ENCODE measurements at regions not wholly inside any gene's neighbourhood (a gene's known extent, or its start where the extent isn't known, plus 50 kb on each side); places are given as distances from the start of the nearest gene placed in this dataset.
"Not testable (repeated sequence)": the region's sequence is repeated elsewhere in the genome, so short reads cannot be mapped to it uniquely, and the experiment has no call there.

DNA sequence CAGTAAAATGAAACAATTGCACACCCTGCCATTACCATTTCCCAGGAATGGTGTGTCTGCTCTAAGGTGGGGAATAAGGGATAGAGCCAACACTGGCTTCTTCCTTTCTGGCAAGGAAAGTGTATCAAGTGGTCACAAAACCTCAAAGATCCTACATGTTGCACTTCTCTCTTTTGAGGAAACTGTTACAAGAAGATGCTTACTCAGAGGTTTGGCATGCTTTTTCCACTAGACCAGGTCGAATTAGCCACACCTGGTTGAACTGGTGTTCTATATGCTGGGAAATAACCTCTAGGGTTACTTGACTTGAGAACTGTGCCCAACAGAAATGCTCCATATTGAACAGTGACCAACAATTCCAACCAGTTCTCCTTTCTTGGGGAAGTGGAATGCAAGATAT lies 102.9 kb downstream of the LRRN1 start:
- no peak for DNase-seq

DNA sequence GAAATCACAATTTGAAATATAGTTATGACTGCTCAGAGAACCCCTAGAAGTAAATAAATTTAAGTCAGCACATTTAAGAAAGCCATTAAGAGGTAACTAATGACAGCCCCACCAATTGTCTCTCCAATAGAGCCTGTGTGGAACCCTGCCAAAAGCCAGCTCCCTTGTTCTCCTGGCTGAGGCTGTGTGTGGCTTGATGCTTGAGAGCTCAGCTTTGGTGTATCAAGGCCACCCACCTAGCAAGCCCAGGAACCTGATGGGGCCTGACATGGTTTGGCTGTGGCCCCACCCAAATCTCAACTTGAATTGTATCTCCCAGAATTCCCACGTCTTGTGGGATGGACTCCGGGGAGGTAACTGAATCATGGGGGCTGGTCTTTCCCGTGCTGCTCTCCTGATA lies 106.9 kb downstream of the LRRN1 start:
- DNase-seq = no peak

DNA sequence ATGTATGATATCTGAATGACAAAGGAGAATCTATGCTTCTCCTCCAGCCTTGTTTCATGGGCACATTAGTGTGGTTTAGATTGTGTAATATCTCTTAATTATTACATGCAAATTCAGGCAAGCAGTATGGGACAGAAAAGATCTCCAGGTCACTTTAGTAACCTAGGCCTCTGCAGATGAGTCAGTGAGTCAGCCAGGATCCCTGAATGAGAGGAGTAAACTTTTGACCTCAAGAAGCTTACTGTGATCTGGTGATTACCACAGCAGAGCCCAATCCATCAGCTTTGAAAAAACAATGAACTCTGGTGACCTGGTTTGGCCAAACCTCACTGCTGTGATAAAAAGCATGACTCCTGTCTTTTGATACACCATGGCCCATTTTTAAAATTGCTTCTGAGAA lies 107.8 kb downstream of the LRRN1 start:
- no peak for DNase-seq

DNA sequence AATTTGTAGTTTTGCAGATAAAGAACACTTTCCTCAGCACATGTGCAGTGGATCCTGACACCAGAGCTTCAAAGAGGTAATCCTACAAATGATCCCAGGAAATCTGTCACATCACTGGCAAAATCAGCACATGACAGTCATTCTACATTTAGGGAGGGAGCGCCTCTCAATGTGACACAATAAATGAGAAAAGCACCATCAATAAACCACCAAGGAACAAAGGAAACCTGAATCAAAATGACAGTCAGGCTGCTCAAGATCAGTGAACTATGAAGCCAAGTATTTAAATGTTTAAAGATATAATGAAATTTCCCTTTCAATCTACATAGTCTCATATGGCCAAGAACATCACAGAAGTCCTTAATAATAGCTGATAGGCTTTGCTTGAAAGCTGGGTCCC lies 119.5 kb downstream of the LRRN1 start:
- no peak for DNase-seq

DNA sequence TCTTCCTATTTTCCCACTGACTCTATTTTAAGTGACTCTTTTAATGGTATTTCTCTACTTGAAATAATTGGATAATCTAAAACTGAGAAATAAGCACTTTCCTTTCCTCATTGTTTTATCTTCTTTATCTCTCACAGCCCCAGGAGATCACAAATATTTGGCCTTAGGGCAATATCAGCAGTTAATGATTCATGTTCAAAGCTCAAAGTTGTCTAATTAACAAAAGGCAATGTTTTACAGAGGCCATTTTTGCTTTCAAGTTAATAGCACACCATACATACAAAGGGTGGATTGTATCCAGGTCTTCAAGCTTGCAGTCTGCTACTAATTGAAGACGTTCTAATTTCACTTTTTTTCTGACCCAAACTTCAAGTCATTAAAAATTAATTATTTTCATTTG lies 120.1 kb downstream of the LRRN1 start:
- DNase-seq = no peak

DNA sequence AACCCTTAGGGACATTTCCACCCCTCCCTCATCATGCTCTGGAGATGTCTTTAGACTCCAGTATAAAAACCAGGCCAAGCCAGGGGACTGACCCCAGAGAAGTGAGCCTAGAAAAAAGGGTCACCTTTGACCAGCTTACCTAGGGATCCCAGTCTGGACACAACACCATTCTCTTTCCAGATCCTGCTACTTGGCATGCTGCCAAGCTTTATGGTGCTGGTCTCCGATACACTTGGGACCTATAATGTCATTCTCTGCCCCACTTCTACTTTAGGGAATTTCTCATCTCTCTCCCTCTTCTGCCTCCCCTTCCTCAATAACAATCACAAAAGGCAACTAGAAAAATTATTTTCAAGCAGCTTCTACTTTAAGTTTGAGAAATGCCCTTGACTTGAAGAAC lies 124.4 kb downstream of the LRRN1 start:
- no peak for DNase-seq

DNA sequence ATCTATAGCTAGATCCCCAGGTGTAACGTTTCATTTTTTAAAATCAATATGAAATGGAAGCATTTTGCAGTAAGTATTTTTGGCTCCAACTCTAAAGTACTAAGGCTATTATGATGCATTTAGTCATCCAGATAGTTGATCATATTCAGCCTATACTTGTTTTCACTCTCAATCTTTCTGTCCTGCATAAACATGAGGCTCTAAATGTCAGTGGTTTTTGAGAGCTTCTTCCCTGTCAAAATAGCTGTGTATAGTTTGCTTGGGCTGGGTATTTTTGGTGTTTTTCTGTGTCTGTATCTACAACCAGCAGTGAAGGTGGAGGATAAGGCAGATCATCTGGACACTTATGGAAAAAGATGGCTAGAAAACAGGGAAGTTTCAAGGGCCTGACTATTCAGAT lies 128.0 kb downstream of the LRRN1 start:
- no peak for DNase-seq

DNA sequence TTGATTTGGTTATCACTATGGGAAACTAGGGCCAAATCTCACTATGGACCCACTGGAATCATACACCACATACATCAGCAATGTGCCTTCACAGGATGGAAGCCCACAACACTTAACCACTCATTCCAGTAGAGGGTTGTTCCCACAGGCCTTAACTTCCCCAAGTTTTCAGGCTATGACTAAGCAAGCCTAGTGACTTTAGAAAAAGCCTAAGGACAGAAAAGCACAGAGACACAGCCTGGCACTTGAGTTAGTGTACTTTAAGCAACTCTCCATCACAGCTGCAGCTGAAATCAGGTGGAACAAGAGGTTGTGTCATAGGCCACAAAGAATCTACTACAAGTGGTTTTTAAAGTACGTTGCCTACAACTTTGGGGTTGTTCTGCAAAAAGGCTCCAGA lies 128.7 kb downstream of the LRRN1 start:
- DNase-seq = no peak

DNA sequence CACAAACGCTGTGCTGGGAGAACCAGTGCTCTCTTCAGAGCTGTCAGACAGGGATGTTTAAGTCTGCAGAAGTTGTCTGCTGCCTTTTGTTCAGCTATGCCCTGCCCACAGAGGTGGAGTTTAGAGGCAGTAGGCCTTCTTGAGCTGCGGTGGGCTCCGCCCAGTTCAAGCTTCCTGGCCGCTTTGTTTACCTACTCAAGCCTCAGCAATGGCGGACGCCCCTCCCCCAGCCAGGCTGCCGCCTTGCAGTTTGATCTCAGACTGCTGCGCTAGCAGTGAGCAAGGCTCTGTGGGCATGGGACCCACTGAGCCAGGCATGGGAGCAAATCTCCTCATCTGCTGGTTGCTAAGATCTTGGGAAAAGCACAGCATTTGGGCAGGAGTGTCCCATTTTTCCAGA lies 142.1 kb downstream of the LRRN1 start:
- not testable (repeated sequence) for DNase-seq

DNA sequence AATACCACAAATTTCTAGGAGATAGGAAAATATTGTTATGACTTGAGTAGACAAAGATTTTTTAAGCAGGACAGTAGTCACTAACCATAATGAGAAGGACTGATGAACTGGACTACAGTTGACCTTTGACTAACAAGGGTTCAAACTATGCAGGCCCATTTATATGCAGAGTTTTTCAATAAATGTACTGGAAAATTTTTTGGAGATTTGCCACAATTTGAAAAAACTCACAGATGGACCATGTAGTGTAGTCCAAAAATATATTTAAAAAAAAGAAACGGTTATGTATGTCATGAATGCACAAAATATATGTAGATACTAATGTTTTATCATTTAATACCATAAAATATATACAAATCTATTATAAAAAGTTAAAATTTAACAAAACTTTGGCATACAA lies 151.8 kb downstream of the LRRN1 start:
- DNase-seq = no peak

DNA sequence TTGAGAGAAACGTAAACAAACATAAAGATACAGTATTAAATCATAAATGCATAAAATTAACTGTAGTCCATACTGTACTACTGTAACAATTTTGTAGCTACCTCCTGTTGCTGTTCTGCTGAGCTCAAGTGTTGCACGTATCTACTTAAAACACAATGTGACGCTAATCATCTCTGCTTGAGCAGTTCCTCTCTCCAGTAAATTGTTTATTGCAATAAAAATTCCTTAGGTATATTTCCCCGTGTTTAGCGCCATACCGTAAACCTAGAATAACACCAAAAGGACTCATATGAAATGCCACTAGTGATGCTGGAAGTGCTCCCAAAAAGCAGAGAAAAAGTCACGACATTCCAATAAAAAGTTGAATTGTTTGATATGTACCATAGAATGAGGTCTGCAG lies 152.3 kb downstream of the LRRN1 start:
- no peak for DNase-seq

DNA sequence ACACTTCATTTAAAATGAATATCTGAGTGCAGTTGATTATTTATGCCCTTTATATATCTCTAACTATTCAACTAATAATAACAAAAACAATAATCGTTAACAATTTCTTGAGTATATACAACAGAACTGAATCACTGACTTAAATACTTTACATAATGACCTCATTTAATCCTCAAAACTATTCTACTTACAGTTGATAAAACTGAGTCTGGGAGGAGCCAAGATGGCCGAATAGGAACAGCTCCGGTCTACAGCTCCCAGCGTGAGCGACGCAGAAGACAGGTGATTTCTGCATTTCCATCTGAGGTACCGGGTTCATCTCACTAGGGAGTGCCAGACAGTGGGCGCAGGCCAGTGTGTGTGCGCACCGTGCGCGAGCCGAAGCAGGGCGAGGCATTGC lies 163.6 kb downstream of the LRRN1 start:
- DNase-seq = peak in 1 of 2 experiments; percentile 10

DNA sequence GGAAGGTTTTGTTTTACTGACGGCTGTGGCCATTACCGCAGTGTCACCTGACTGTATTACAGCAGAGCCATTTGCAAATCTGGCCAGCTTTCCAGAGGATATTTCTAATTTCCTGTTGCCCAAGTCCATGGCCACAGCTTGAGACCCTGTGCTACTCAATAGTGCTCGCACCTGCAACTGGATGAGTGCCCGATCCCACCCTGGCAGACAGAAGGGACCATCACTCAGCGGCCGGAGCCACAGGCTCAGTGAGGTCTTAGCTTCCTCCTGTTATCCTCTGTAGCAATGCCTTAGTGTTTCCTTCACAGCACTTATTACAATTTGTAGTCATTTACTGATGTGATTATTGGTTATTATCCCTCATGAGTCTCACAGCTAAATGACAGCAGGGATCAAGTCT lies 184.8 kb downstream of the LRRN1 start:
- DNase-seq = no peak

DNA sequence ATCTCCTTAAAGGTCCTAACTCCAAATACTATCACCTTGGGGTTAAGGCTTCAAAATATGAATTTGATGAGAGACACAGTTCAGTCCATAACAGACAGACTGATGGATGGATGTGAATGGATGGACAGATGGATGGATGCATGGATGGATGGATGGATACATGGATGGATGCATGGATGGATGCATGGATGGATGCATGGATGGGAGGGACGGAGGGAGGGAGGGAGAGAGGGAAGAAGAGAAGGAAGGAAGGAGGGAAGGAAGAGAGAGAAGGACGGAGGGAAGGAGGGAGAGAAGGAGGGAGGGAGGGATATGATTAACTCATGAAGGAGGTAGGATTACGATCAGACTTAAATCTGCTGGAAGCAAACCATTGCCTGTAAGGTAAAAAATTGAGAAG lies 192.4 kb downstream of the LRRN1 start:
- no peak for DNase-seq

DNA sequence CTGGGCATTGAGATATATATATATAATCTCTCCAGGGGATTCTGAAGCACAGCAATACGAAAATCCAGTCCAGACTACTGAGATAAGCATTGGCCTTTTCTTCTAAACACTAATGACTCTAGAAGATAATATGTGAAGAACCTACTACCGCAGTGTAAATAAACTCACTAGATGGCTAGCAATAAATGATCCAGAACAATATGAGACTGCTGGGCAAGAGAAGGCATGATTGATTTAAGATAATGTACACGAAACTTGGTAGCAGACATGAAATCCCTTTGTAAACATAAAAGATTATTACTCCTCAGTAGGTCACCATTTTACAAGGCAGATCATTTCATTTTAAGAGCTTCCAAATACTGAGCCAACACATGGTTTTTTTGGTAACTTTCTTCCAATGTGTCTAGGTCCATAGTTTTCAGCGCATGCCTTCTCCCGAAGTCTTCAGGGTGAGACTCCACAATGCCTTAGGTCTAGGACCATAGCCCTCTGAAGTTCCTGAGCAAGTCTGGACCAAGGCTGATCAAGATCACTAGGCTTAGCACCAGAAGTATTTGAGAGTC lies 193.2 kb downstream of the LRRN1 start:
- no peak for DNase-seq

DNA sequence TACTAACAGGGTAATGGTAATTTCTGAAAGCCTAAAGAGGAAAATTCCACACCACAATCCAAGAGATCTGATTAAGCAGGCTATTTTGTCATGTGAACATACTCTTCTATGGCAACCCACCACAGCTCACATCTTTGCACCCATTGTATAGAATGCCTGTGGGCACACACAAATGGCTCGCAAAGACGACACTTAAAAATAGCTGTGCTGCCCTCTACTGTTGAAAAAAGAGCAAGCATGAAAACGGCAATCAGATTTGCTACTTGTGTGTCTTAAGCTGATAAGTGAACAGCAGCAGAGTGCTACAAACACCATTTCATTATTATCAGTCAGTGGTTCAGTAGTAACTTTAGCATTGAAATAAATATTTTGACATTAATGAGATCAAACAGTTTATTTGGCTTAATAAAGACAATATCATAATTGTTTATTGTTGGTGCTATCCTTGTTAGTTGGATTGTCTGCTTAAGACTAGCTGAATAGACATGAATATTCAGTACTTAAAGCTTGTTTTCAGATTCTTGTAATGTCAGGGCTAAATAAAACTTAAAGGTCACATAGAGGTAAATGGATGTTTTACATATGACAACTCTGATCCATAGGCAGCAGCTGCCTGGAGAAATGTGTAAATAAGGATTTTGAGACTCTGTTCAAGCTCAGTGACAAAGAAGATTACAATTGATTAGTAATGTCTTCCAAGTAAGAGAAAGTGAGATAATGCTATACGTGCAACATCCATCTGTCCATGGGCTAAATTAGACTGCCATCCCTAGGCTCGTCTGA lies 199.1 kb downstream of the LRRN1 start:
- peak; percentile 40 to 55 for DNase-seq

DNA sequence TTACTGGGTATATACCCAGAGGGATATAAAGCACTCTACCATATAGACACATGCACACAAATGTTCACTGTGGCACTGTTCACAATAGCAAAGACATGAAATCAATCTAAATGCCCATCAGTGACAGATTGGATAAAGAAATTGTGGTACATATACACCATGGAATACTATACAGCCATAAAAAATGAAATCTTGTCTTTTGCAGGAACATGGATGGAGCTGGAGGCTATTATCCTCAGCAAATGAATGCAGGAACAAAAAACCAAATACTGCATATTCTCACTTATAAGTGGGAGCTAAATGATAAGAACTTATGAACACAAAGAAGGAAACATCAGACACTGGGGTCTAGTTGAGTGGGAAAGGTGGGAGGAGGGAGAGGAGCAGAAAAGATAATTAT lies 200.1 kb downstream of the LRRN1 start:
- DNase-seq = not testable (repeated sequence)

DNA sequence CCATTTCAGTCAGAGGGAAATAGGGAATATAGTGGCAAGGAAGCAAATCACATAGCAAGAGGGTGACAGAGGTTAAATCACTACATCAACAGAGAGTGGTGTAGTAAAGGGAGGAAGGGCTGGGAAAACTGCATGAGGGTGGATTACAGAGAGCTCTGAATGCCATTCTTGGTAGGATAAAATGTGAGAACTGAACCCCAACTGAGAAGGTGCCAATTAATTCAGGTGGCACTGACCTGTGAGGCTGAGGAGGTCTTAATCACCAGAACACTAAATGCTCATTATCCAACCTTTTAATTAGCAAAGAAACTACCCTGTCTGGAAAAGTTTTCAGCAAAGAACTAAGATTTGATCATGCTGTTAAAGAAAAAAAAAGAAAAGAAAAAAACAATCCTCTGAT lies 202.7 kb downstream of the LRRN1 start:
- DNase-seq = no peak

DNA sequence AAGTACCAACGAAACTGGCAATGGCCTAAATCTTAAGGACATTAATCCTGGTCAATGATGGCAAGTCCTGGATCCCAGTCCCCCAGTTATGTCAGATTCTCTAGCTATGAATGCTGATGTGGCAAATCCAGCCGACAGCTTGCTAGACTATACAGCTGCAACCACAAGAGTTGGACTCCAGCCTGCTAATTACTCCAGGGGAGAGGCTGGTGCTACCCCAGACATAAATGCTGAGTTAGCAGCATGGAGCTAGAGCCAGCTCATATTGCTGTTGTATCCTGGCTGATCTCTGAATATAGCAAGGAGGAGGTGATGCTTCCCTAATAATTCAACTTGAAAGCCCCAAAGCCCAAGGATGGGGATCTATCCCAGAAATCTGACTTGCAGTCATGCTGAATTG lies 207.1 kb downstream of the LRRN1 start:
- DNase-seq = no peak

DNA sequence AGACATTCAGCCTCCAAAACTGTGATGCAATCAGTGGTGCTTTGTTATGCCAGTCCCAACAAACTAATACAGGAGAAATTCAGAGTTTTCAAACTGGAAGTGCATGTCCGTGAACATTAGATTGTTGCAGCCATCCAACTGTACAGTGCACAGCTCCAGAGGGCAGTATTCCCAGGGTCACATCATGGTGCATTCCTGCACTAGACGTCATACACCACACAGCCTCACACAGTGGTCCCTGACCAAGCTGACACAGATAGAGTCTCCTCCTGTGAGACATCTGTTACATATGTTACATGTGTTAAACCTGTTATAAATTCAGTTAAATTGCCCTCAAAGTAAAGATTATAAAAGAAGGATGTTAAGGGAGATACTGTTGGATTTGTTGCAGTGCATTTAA lies 209.0 kb downstream of the LRRN1 start:
- no peak for DNase-seq

DNA sequence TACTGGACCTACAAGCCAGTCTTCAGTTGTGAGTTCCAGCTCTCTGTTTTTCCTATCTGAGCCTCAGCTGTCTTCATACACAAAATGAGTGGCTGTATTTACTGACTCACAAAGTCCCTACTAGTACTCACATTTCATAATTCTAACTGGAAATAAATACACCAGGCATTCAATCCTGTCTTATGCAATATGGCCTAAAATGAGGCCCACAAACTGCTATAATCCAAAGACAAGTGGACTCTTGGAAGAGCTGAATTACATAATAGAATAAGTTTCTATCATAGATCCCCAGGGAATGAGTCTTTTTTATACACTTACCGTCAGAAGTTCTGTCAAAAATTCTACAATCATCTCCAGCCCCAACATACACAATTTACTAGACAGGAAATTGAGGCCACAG lies 211.9 kb downstream of the LRRN1 start:
- no peak for DNase-seq

DNA sequence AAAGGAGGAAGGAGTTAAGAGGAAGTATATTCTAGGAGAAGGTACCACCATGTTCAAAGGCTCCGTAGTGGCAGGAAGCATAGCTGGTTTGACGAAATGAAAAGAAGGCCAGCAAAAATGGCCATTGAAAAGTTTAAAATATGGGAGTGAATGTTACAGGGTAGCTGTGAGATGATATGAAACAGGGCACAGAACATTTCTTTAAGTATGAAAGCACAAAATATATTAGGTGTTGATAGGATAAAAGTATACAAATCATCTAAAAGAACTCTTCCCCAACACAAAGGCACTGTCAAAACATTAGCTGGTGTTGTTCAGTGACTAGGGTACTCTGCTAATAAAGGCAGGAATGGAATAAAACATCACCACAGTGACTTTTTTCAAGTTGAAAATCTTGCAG lies 216.2 kb downstream of the LRRN1 start:
- no peak for DNase-seq

DNA sequence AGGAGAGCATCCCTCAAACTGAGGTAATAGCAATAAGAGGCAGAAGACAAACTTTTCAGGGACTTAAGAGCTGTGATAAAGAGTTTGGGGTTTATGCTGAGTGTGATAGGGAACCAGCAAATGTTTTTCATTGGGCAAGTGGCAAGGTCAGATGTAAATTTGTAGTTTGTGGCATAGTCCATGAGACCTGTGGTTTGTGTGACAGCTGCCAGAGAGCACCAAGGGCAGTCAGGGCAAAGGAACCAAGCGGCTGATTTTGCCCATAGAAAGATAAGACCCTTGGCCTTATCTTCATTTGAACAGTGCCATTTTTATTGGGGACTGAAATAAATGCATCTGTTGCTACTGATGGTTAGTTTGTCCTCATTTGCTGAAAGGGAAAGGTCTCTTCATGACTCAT lies 220.3 kb downstream of the LRRN1 start:
- no peak for DNase-seq

DNA sequence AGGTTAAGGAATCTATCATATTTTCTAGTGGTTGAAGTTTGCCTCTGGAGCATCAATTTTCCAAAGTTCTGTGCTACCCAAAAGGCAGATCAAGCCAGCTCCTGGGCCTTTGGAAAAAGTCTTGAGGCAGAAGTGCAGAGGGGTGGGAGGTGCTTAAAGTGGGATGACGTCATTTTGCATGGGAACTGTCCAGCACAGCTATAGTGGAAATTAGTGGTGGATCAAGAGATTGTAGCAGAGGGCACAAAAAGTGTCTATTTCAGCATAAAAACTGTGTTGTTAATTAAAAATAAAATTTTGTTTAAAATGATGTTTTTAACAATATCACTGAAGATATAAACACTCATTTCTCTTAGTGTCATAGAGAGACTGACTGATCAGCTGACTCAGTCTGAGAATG lies 221.9 kb downstream of the LRRN1 start:
- DNase-seq = no peak

DNA sequence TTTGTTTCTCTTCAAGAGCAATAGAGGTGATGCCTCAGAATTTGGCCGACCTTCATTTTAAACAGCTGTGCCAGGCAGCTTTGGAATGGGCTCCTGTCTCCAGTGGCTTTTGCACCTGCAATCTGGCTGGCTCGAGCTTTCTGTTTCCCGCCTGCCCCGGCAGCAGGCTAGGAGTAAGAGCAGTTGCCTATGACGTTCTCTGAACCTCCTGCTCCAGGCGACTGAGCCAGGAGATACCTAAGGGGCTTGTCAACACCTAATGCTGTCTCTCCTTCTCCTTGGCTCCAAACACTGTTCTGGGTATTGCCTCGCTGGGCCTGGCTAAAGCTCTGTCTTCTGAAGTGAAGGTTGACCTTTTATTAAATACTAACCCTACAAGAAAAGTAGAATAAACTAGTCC lies 229.9 kb downstream of the LRRN1 start:
- DNase-seq = no peak
